Natural killer cell (primary cell): ENCODE measurements at regions not wholly inside any gene's neighbourhood (a gene's known extent, or its start where the extent isn't known, plus 50 kb on each side); places are given as distances from the start of the nearest gene placed in this dataset.

Experiments used
- ATAC-seq, 3 donors: fragments of 150-1000 bp in 2 of 3; fragments of 200-7000 bp in 1 of 3; cut with Tn5 transposase; 1 replicate in 1 of 3; 2 replicates in 2 of 3; pipeline ENCODE4 v1.10.0; 2021; ENCODE audit warnings: mild to moderate bottlenecking in 2 of 3, moderate library complexity in 2 of 3
- DNase-seq, 2 donors: peaks; one replicate each; pipeline versions ENCODE4 v3.0.0 to v3.0.0-alpha.2; 2013 to 2021; ENCODE audit warnings: mixed read lengths in 1 of 2
- H3K27ac ChIP-seq: one replicate; pipeline ENCODE4 v1.5.1; 2013; ENCODE audit warnings: mild to moderate bottlenecking, low read length
- H3K27me3 ChIP-seq: one replicate; pipeline ENCODE4 v1.6.1; 2013; ENCODE audit warnings: low read length; ENCODE audit not compliant: control insufficient read depth, insufficient read depth
- H3K36me3 ChIP-seq: one replicate; pipeline ENCODE4 v1.6.1; 2013; ENCODE audit warnings: low read length; ENCODE audit not compliant: control insufficient read depth, insufficient read depth
- H3K4me1 ChIP-seq: one replicate; pipeline ENCODE4 v1.6.1; 2013; ENCODE audit warnings: low read length; ENCODE audit not compliant: control insufficient read depth, insufficient read depth
- H3K4me3 ChIP-seq: one replicate; pipeline ENCODE4 v1.5.1; 2013; ENCODE audit warnings: low read length
- H3K9me3 ChIP-seq: one replicate; pipeline ENCODE4 v1.6.1; 2013; ENCODE audit warnings: low read length; ENCODE audit not compliant: control insufficient read depth, insufficient read depth
- H3K27ac Mint-ChIP-seq, 2 donors: one replicate each; pipeline ENCODE4 v1.8.0; 2022; ENCODE audit warnings: mild to moderate bottlenecking in 2 of 2, mixed read lengths in 2 of 2, moderate library complexity in 1 of 2
- H3K27me3 Mint-ChIP-seq, 2 donors: one replicate each; pipeline ENCODE4 v1.8.0; 2022; ENCODE audit warnings: low read depth in 2 of 2, mixed read lengths in 2 of 2
- H3K36me3 Mint-ChIP-seq: one replicate; pipeline ENCODE4 v1.8.0; 2022; ENCODE audit warnings: mixed read lengths
- H3K4me1 Mint-ChIP-seq, 2 donors: one replicate each; pipeline ENCODE4 v1.8.0; 2022; ENCODE audit warnings: mixed read lengths in 2 of 2
- H3K4me3 Mint-ChIP-seq: one replicate; pipeline ENCODE4 v1.8.0; 2022; ENCODE audit warnings: mild to moderate bottlenecking, moderate library complexity, mixed read lengths
- H3K9me3 Mint-ChIP-seq, 2 donors: one replicate each; pipeline ENCODE4 v1.8.0; 2022; ENCODE audit warnings: mixed read lengths in 2 of 2
- WGBS: methylation state at CpG from one replicate; pipeline ENCODE4 v1.1.7; 2013; ENCODE audit warnings: missing lambda C conversion rate; ENCODE audit not compliant: insufficient coverage; 5-methylcytosine and 5-hydroxymethylcytosine counted together
- intact Hi-C: fragments of 100-400 bp; cut with micrococcal nuclease; formaldehyde crosslinking; loops from one replicate; pipeline ENCODE4 v1.14.2; 2022
- TF ChIP-seq, protein P1 (sequence below): fragments of 200-600 bp; IDR thresholded peaks from one replicate; pipeline ENCODE4 v1.8.0; 2022; ENCODE audit warnings: antibody characterized with exemption

DNA sequence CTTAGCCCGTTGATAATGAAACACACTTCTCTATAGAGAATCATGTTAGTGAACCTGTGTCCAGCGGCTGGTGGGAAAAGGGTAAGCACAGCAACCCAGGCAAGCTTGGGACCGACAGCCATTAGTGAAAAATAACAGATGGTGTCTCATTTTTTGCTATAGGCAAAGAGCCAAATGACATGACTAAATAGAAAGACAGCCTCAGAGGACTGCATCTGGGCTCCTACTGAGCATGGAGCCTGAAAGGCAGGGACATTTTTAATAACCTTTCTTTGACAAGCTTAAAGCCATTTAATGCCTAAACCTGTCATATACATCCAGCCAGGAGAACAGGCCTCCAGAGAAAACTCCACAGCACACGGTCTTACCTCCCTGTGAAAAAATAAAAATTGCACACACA, 67.0 kb downstream of the FANCF start:
- intact Hi-C loops = no loop called here
- Histone ChIP-seq H3K27me3 (no peaks in the 10 kb centered on the region), H3K9me3 (no peaks in the 10 kb centered on the region), H3K36me3 (no peaks in the 10 kb centered on the region), H3K4me3 (no peak overlapping the region), H3K4me1 (no peaks in the 10 kb centered on the region), H3K27ac (no peak overlapping the region)
- ATAC-seq = no peak
- Mint-ChIP-seq H3K4me1 (no peaks in the 10 kb centered on the region), H3K27me3 (peaks cover 0 to 5% of the 10 kb centered on the region in 2 donors), H3K27ac (no peak overlapping the region), H3K9me3 (no peaks in the 10 kb centered on the region), H3K36me3 (no peaks in the 10 kb centered on the region), H3K4me3 (no peak overlapping the region)
- TF ChIP-seq, protein P1, sequence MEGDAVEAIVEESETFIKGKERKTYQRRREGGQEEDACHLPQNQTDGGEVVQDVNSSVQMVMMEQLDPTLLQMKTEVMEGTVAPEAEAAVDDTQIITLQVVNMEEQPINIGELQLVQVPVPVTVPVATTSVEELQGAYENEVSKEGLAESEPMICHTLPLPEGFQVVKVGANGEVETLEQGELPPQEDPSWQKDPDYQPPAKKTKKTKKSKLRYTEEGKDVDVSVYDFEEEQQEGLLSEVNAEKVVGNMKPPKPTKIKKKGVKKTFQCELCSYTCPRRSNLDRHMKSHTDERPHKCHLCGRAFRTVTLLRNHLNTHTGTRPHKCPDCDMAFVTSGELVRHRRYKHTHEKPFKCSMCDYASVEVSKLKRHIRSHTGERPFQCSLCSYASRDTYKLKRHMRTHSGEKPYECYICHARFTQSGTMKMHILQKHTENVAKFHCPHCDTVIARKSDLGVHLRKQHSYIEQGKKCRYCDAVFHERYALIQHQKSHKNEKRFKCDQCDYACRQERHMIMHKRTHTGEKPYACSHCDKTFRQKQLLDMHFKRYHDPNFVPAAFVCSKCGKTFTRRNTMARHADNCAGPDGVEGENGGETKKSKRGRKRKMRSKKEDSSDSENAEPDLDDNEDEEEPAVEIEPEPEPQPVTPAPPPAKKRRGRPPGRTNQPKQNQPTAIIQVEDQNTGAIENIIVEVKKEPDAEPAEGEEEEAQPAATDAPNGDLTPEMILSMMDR = no peak
- 75% methylated on average over 3 of the region's 4 CpGs for WGBS
- no peak for DNase-seq

GRCh38 chr11:22556381-22556780, 69.2 kb downstream of the FANCF start:
- no peaks in the 10 kb centered on the region for H3K36me3 ChIP-seq
- no peak for DNase-seq
- ATAC-seq = no peak
- no peak overlapping the region for H3K4me3 Mint-ChIP-seq
- H3K27me3 ChIP-seq = no peaks in the 10 kb centered on the region
- TF ChIP-seq, protein P1 = no peak
- no peaks in the 10 kb centered on the region for H3K4me1 ChIP-seq
- intact Hi-C loops = no loop called here
- H3K27ac ChIP-seq = no peak overlapping the region
- no peak overlapping the region for H3K27ac Mint-ChIP-seq
- no peaks in the 10 kb centered on the region for H3K4me1 Mint-ChIP-seq
- peaks cover 0 to 5% of the 10 kb centered on the region in 2 donors for H3K27me3 Mint-ChIP-seq
- H3K36me3 Mint-ChIP-seq = no peaks in the 10 kb centered on the region
- 92% methylated on average over 2 of the region's 2 CpGs for WGBS
- H3K9me3 Mint-ChIP-seq = no peaks in the 10 kb centered on the region
- H3K4me3 ChIP-seq = no peak overlapping the region
- H3K9me3 ChIP-seq = no peaks in the 10 kb centered on the region

GRCh38 chr11:22555881-22556280, 69.7 kb downstream of the FANCF start:
- Mint-ChIP-seq H3K9me3 (no peaks in the 10 kb centered on the region), H3K36me3 (no peaks in the 10 kb centered on the region), H3K27me3 (peaks cover 0 to 5% of the 10 kb centered on the region in 2 donors), H3K4me3 (no peak overlapping the region), H3K4me1 (no peaks in the 10 kb centered on the region), H3K27ac (no peak overlapping the region)
- Histone ChIP-seq H3K4me3 (no peak overlapping the region), H3K9me3 (no peaks in the 10 kb centered on the region), H3K27me3 (no peaks in the 10 kb centered on the region), H3K36me3 (no peaks in the 10 kb centered on the region), H3K27ac (no peak overlapping the region), H3K4me1 (no peaks in the 10 kb centered on the region)
- DNase-seq = no peak
- WGBS = 93% methylated on average over 1 of the region's 1 CpG
- ATAC-seq = no peak
- intact Hi-C loops = no loop called here
- TF ChIP-seq, protein P1 = no peak

- H3K4me1 ChIP-seq = no peaks in the 10 kb centered on the region
- TF ChIP-seq, protein P1 = no peak
- H3K9me3 ChIP-seq = no peaks in the 10 kb centered on the region
- ATAC-seq (no peak), DNase-seq (no peak)
- Mint-ChIP-seq H3K4me1 (no peaks in the 10 kb centered on the region), H3K27ac (no peak overlapping the region), H3K9me3 (no peaks in the 10 kb centered on the region), H3K27me3 (peaks cover 0 to 5% of the 10 kb centered on the region in 2 donors), H3K36me3 (no peaks in the 10 kb centered on the region), H3K4me3 (no peak overlapping the region)
- 13% methylated on average over 1 of the region's 1 CpG for WGBS
- H3K4me3 ChIP-seq = no peak overlapping the region
- intact Hi-C loops = no loop called here
- no peak overlapping the region for H3K27ac ChIP-seq
- no peaks in the 10 kb centered on the region for H3K36me3 ChIP-seq
- no peaks in the 10 kb centered on the region for H3K27me3 ChIP-seq
Measured at GRCh38 chr11:22554221-22554620, 71.4 kb downstream of the FANCF start.
